HG03135 (cell line): ENCODE measurements at regions not wholly inside any gene's neighbourhood (a gene's known extent, or its start where the extent isn't known, plus 50 kb on each side); places are given as distances from the start of the nearest gene placed in this dataset.

Source experiments
- ATAC-seq: cut with Tn5 transposase; IDR thresholded peaks from one replicate; pipeline ENCODE4 v1.9.1; 2021; ENCODE audit warnings: mild to moderate bottlenecking, moderate library complexity; ENCODE audit not compliant: unreplicated experiment

- ATAC-seq = no peak
Measured at GRCh38 chr6:132934496-132934895, 120.1 kb downstream of the RPS12 start.

- ATAC-seq = no peak
Measured at GRCh38 chr6:132936646-132937045, 122.3 kb downstream of the RPS12 start.

- no peak for ATAC-seq
Measured at GRCh38 chr6:132937466-132937906, 123.1 kb downstream of the RPS12 start.

GRCh38 chr6:132948889-132949288 lies 134.5 kb downstream of the RPS12 start:
- no peak for ATAC-seq

- no peak for ATAC-seq
Measured at GRCh38 chr6:132950566-132950965, 136.2 kb downstream of the RPS12 start.

- ATAC-seq = no peak
Measured at GRCh38 chr6:132952031-132952867, 137.9 kb downstream of the RPS12 start.

- ATAC-seq = no peak
Measured at GRCh38 chr6:132952986-132953385, 138.6 kb downstream of the RPS12 start.

GRCh38 chr6:132954222-132954621 lies 139.9 kb downstream of the RPS12 start:
- no peak for ATAC-seq

- ATAC-seq = no peak
Measured at GRCh38 chr6:132954936-132955335, 140.6 kb downstream of the RPS12 start.

GRCh38 chr6:132959639-132960326 lies 145.4 kb downstream of the RPS12 start:
- no peak for ATAC-seq

GRCh38 chr6:132960720-132961119 lies 146.4 kb downstream of the RPS12 start:
- no peak for ATAC-seq

GRCh38 chr6:132961122-132961521 lies 146.8 kb downstream of the RPS12 start:
- no peak for ATAC-seq

- ATAC-seq = no peak
Measured at GRCh38 chr6:132961610-132962009, 147.2 kb downstream of the RPS12 start.

GRCh38 chr6:132962936-132963868 lies 148.8 kb downstream of the RPS12 start:
- peak; percentile 78 for ATAC-seq

GRCh38 chr6:132964101-132964867 lies 149.9 kb downstream of the RPS12 start:
- ATAC-seq = no peak

- ATAC-seq = no peak
Measured at GRCh38 chr6:132964868-132965382, 150.6 kb downstream of the RPS12 start.

GRCh38 chr6:132967871-132968270 lies 153.5 kb downstream of the RPS12 start:
- no peak for ATAC-seq

- no peak for ATAC-seq
Measured at GRCh38 chr6:132968419-132968950, 154.1 kb downstream of the RPS12 start.

- ATAC-seq = no peak
Measured at GRCh38 chr6:132969196-132969595, 154.8 kb downstream of the RPS12 start.

GRCh38 chr6:132971676-132972075 lies 157.3 kb downstream of the RPS12 start:
- ATAC-seq = no peak
